ENCODE measurements at regions not wholly inside any gene's neighbourhood (a gene's known extent, or its start where the extent isn't known, plus 50 kb on each side); places are given as distances from the start of the nearest gene placed in this dataset.
"Not testable (repeated sequence)": the region's sequence is repeated elsewhere in the genome, so short reads cannot be mapped to it uniquely, and the experiment has no call there.

- DNase-seq (ENCODE audit: insufficient read length, low spot score) (no peak), FAIRE-seq (no peak)
- TF ChIP-seq POU2F2 (IDR thresholded peaks at IDR 0.05; ENCODE audit: low read depth, low read length) (no peak), POLR2AphosphoS5 (IDR thresholded peaks at IDR 0.05; ENCODE audit: low read depth, low read length) (no peak), SPI1 (IDR thresholded peaks at IDR 0.05; ENCODE audit: low read depth, low read length) (no peak), PAX5 (IDR thresholded peaks at IDR 0.05; ENCODE audit: insufficient read depth, low read length, severe bottlenecking) (no peak), TAF1 (IDR thresholded peaks at IDR 0.05; ENCODE audit: low read depth, low read length) (no peak), POLR2A (IDR thresholded peaks at IDR 0.05; ENCODE audit: low read depth, low read length) (no peak)
Observed at GRCh38 chr6:170006071-170006899, 254.9 kb downstream of the ERMARD start.

GRCh38 chr6:170005665-170006064 is 254.2 kb downstream of the ERMARD start:
- no peak for FAIRE-seq
- TF ChIP-seq POLR2A (IDR thresholded peaks at IDR 0.05; ENCODE audit: low read depth, low read length) (no peak), TAF1 (IDR thresholded peaks at IDR 0.05; ENCODE audit: low read depth, low read length) (no peak), SPI1 (IDR thresholded peaks at IDR 0.05; ENCODE audit: low read depth, low read length) (no peak), POLR2AphosphoS5 (IDR thresholded peaks at IDR 0.05; ENCODE audit: low read depth, low read length) (no peak), PAX5 (IDR thresholded peaks at IDR 0.05; ENCODE audit: insufficient read depth, low read length, severe bottlenecking) (no peak)
- DNase-seq (ENCODE audit: insufficient read length, low spot score), result no peak

GRCh38 chr6:170004585-170005210 is 253.3 kb downstream of the ERMARD start:
- DNase-seq (ENCODE audit: insufficient read length, low spot score) (no peak), FAIRE-seq (no peak)
- no peak for TF ChIP-seq POLR2AphosphoS5 (IDR thresholded peaks at IDR 0.05; ENCODE audit: low read depth, low read length)
- TF ChIP-seq TAF1 (IDR thresholded peaks at IDR 0.05; ENCODE audit: low read depth, low read length), result no peak
- no peak for TF ChIP-seq POLR2A (IDR thresholded peaks at IDR 0.05; ENCODE audit: low read depth, low read length)
- no peak for TF ChIP-seq POU2F2 (IDR thresholded peaks at IDR 0.05; ENCODE audit: low read depth, low read length)
- no peak for TF ChIP-seq PAX5 (IDR thresholded peaks at IDR 0.05; ENCODE audit: insufficient read depth, low read length, severe bottlenecking)
- no peak for TF ChIP-seq SPI1 (IDR thresholded peaks at IDR 0.05; ENCODE audit: low read depth, low read length)

DNA sequence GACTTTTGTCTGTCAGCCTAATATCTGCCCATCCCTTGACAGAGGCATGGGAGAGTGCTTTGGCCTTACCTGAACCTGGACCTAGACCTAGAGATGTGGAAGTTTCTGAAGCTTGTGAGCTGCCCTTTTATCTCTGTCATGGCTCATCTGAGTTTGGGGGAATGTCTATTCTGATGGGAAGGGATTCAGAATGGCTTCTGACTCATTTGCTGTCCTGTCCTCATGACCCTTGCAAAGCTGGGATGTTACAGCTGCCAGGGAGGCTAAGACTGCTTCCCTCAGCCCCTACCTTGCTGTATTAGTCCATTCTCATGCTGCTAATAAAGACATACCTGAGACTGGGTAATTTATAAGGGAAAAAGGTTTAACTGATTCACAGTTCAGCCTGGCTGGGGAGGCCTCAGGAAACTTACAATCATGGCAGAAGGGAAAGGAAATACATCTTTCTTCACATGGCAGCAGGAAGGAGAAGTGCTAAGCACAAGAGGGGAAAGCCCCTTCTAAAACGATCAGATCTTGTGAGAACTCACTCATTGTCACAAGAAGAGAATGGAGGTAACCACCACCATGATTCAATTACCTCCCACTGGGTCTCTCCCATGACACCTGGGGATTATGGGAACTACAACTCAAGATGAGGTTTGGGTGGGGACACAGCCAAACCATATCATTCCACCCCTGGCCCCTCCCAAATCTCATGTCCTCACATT is 252.2 kb downstream of the ERMARD start:
- DNase-seq (ENCODE audit: insufficient read length, low spot score), result no peak
- FAIRE-seq, result no peak
- TF ChIP-seq SPI1 (IDR thresholded peaks at IDR 0.05; ENCODE audit: low read depth, low read length), result no peak

- DNase-seq (ENCODE audit: insufficient read length, low spot score), result no peak
- no peak for TF ChIP-seq POLR2AphosphoS5 (IDR thresholded peaks at IDR 0.05; ENCODE audit: low read depth, low read length)
- no peak for TF ChIP-seq TAF1 (IDR thresholded peaks at IDR 0.05; ENCODE audit: low read depth, low read length)
- TF ChIP-seq PAX5 (IDR thresholded peaks at IDR 0.05; ENCODE audit: insufficient read depth, low read length, severe bottlenecking), result no peak
- TF ChIP-seq POU2F2 (IDR thresholded peaks at IDR 0.05; ENCODE audit: low read depth, low read length), result no peak
- TF ChIP-seq SPI1 (IDR thresholded peaks at IDR 0.05; ENCODE audit: low read depth, low read length), result no peak
- TF ChIP-seq POLR2A (IDR thresholded peaks at IDR 0.05; ENCODE audit: low read depth, low read length), result no peak
- no peak for FAIRE-seq
Observed at GRCh38 chr6:170003027-170003426, 251.6 kb downstream of the ERMARD start.

DNA sequence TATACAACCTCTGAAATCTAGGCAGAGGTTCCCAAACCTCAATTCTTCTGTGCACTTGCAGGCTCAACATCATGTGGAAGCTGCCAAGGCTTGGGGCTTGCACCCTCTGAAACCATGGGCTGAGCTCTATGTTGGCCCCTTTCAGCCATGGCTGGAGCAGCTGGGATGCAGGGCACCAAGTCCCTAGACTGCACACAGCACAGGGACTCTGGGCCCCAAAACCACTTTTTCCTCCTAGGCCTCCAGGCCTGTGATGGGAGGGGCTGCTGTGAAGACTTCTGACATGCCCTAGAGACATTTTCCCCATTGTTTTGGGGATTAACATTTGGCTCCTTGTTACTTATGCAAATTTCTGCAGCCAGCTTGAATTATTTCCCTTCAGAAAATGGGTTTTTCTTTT is 250.4 kb downstream of the ERMARD start:
- DNase-seq (ENCODE audit: insufficient read length, low spot score); FAIRE-seq: not testable (repeated sequence)

GRCh38 chr6:170000071-170000843 is 248.8 kb downstream of the ERMARD start:
- DNase-seq (ENCODE audit: insufficient read length, low spot score) (no peak), FAIRE-seq (no peak)
- TF ChIP-seq SPI1 (IDR thresholded peaks at IDR 0.05; ENCODE audit: low read depth, low read length) (no peak), POLR2A (IDR thresholded peaks at IDR 0.05; ENCODE audit: low read depth, low read length) (no peak), POU2F2 (IDR thresholded peaks at IDR 0.05; ENCODE audit: low read depth, low read length) (no peak), POLR2AphosphoS5 (IDR thresholded peaks at IDR 0.05; ENCODE audit: low read depth, low read length) (no peak), TAF1 (IDR thresholded peaks at IDR 0.05; ENCODE audit: low read depth, low read length) (no peak), PAX5 (IDR thresholded peaks at IDR 0.05; ENCODE audit: insufficient read depth, low read length, severe bottlenecking) (no peak)

- FAIRE-seq, result no peak
- DNase-seq (ENCODE audit: insufficient read length, low spot score), result no peak
- no peak for TF ChIP-seq PAX5 (IDR thresholded peaks at IDR 0.05; ENCODE audit: insufficient read depth, low read length, severe bottlenecking)
- no peak for TF ChIP-seq SPI1 (IDR thresholded peaks at IDR 0.05; ENCODE audit: low read depth, low read length)
- no peak for TF ChIP-seq POLR2AphosphoS5 (IDR thresholded peaks at IDR 0.05; ENCODE audit: low read depth, low read length)
- TF ChIP-seq POLR2A (IDR thresholded peaks at IDR 0.05; ENCODE audit: low read depth, low read length), result no peak
- no peak for TF ChIP-seq TAF1 (IDR thresholded peaks at IDR 0.05; ENCODE audit: low read depth, low read length)
- TF ChIP-seq POU2F2 (IDR thresholded peaks at IDR 0.05; ENCODE audit: low read depth, low read length), result no peak
Observed at GRCh38 chr6:169999367-169999766, 247.9 kb downstream of the ERMARD start.

DNA sequence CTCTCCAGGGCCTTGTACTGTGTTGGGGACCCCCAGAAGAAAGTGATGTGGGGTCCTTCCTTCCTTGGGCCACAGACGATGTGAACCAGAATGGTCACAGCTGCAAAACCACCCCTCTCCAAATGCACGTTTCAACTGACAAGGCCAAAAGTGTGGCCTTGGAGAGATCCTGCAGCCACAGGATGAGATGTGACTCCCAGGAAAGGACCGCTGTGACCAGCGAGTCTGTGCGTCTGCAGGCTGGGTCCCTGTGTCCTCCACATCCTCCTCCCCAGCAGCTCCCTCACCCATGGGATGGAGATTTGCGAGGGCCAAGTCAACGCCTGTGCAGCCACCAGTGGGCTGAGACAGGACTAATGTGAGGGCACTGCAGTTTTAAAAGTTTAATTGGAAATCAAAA is 247.0 kb downstream of the ERMARD start:
- no peak for FAIRE-seq
- DNase-seq (ENCODE audit: insufficient read length, low spot score), result no peak
- TF ChIP-seq POLR2A (IDR thresholded peaks at IDR 0.05; ENCODE audit: low read depth, low read length) (no peak), TAF1 (IDR thresholded peaks at IDR 0.05; ENCODE audit: low read depth, low read length) (no peak), POLR2AphosphoS5 (IDR thresholded peaks at IDR 0.05; ENCODE audit: low read depth, low read length) (no peak), POU2F2 (IDR thresholded peaks at IDR 0.05; ENCODE audit: low read depth, low read length) (no peak), SPI1 (IDR thresholded peaks at IDR 0.05; ENCODE audit: low read depth, low read length) (no peak), PAX5 (IDR thresholded peaks at IDR 0.05; ENCODE audit: insufficient read depth, low read length, severe bottlenecking) (no peak)
